H1 (cell line): ENCODE measurements at regions not wholly inside any gene's neighbourhood (a gene's known extent, or its start where the extent isn't known, plus 50 kb on each side); places are given as distances from the start of the nearest gene placed in this dataset.
A peak's percentile ranks its signal among the peaks of the same experiment; 100 is the strongest.

Experiments
- CTCF ChIA-PET: fragments of 300-600 bp; sonication (Branson Sonifier 250); formaldehyde crosslinking; loops from one replicate; lab custom pipeline; 2021; ENCODE audit not compliant: partially characterized antibody; lab: Charles Lee
- POLR2A ChIA-PET: fragments of 300-600 bp; sonication (Branson Sonifier 250); formaldehyde crosslinking; loops from one replicate; lab custom pipeline; 2021; ENCODE audit warnings: inconsistent platforms; ENCODE audit not compliant: partially characterized antibody; lab: Charles Lee
- DNase-seq, 2 experiments: peaks; one replicate each; pipeline versions ENCODE4 v3.0.0 to v3.0.0-alpha.2; 2010 to 2022; ENCODE audit warnings: low spot score in 2 of 2, low read depth in 1 of 2, mixed read lengths in 1 of 2
- FAIRE-seq: peaks from 2 replicates; lab custom pipeline; 2011; peaks lifted over from hg19 to GRCh38; lab: Jason Lieb, UNC
- H2AFZ ChIP-seq: 2 replicates; pipeline ENCODE4 v1.8.1; 2012; ENCODE audit warnings: low read length, inconsistent platforms
- H2AK5ac ChIP-seq: 2 replicates; pipeline ENCODE4 v1.6.1; 2013; ENCODE audit warnings: low read depth, low read length
- H2BK120ac ChIP-seq: replicated peaks from 2 replicates; pipeline ENCODE3; 2013; ENCODE audit warnings: low read depth, low read length, inconsistent platforms
- H2BK12ac ChIP-seq: 2 replicates; pipeline ENCODE4 v1.6.1; 2013; ENCODE audit warnings: low read depth, low read length
- H2BK15ac ChIP-seq: 2 replicates; pipeline ENCODE4 v1.6.1; 2013; ENCODE audit warnings: low read length
- H2BK20ac ChIP-seq: 2 replicates; pipeline ENCODE4 v1.6.1; 2013; ENCODE audit warnings: low read length
- H2BK5ac ChIP-seq: 2 replicates; pipeline ENCODE4 v1.6.1; 2013; ENCODE audit warnings: low read depth, low read length
- H3K14ac ChIP-seq: 2 replicates; pipeline ENCODE4 v1.6.1; 2013; ENCODE audit warnings: inconsistent platforms; ENCODE audit not compliant: insufficient read length
- H3K18ac ChIP-seq: 2 replicates; pipeline ENCODE4 v1.6.1; 2013; ENCODE audit warnings: low read length; ENCODE audit errors: extremely low read depth
- H3K23ac ChIP-seq: 2 replicates; pipeline ENCODE4 v1.6.1; 2013; ENCODE audit warnings: inconsistent platforms; ENCODE audit not compliant: insufficient read length
- H3K23me2 ChIP-seq: 2 replicates; pipeline ENCODE4 v1.6.1; 2013; ENCODE audit warnings: low read depth, low read length
- H3K27ac ChIP-seq: 2 replicates; pipeline ENCODE4 v1.6.1; 2011; ENCODE audit warnings: low read depth, low read length, inconsistent platforms
- H3K27me3 ChIP-seq, 4 experiments: replicated peaks in 1 of 4; 1 replicate in 1 of 4; 2 replicates in 3 of 4; pipeline versions ENCODE4 v1.6.1 to v1.8.1; 2011 to 2013; ENCODE audit warnings: low read length in 3 of 4, mild to moderate bottlenecking in 3 of 4, inconsistent platforms in 2 of 4, mixed read lengths in 2 of 4, moderate library complexity in 1 of 4; ENCODE audit not compliant: control insufficient read depth in 3 of 4, insufficient read depth in 3 of 4; ENCODE audit errors: extremely low read depth in 1 of 4
- H3K36me3 ChIP-seq, 4 experiments: 2 replicates each; pipeline versions ENCODE4 v1.6.1 to v1.8.1; 2011 to 2013; ENCODE audit warnings: mild to moderate bottlenecking in 4 of 4, low read length in 3 of 4, moderate library complexity in 2 of 4, control low read depth in 1 of 4, inconsistent platforms in 1 of 4; ENCODE audit not compliant: insufficient read depth in 4 of 4, control insufficient read depth in 2 of 4
- H3K4ac ChIP-seq: replicated peaks from 2 replicates; pipeline ENCODE3; 2013; ENCODE audit warnings: low read length, low read depth, mixed read lengths, inconsistent platforms; ENCODE audit not compliant: insufficient read length
- H3K4me1 ChIP-seq, 4 experiments: replicated peaks in 1 of 4; 1 replicate in 1 of 4; 2 replicates in 3 of 4; pipeline versions ENCODE4 v1.6.1 to v1.8.1; 2011 to 2013; ENCODE audit warnings: low read length in 3 of 4, inconsistent platforms in 2 of 4, mixed read lengths in 1 of 4; ENCODE audit not compliant: insufficient read depth in 4 of 4, control insufficient read depth in 3 of 4
- H3K4me2 ChIP-seq, 2 experiments: 2 replicates each; pipeline versions ENCODE4 v1.6.1 to v1.8.1; 2011 to 2013; ENCODE audit warnings: low read depth in 2 of 2, low read length in 2 of 2, control low read depth in 1 of 2, inconsistent platforms in 1 of 2, mild to moderate bottlenecking in 1 of 2; ENCODE audit not compliant: insufficient read depth in 1 of 2
- H3K4me3 ChIP-seq, 4 experiments: fragments of 200-600, 300-600 bp in 1 of 4; sonication (generic), shearing (Covaris generic), sonication (Bioruptor Twin) in 1 of 4; 2 replicates each; pipeline versions ENCODE4 v1.5.1 to v1.8.1; 2011 to 2016; ENCODE audit warnings: low read length in 4 of 4, low read depth in 3 of 4, control low read depth in 2 of 4, inconsistent platforms in 2 of 4, mild to moderate bottlenecking in 2 of 4, mixed read lengths in 1 of 4, moderate library complexity in 1 of 4; ENCODE audit not compliant: insufficient read depth in 2 of 4; ENCODE audit errors: extremely low read depth in 1 of 4
- H3K56ac ChIP-seq: replicated peaks from 2 replicates; pipeline ENCODE3; 2013; ENCODE audit warnings: low read depth, mild to moderate bottlenecking, mixed read lengths, low read length, inconsistent platforms; ENCODE audit not compliant: insufficient read length
- H3K79me1 ChIP-seq: 2 replicates; pipeline ENCODE4 v1.6.1; 2013; ENCODE audit warnings: low read depth, low read length, control low read depth
- H3K79me2 ChIP-seq, 2 experiments: 2 replicates each; pipeline versions ENCODE4 v1.6.1 to v1.8.1; 2012 to 2013; ENCODE audit warnings: low read length in 2 of 2, mild to moderate bottlenecking in 2 of 2, inconsistent platforms in 1 of 2; ENCODE audit not compliant: insufficient read depth in 2 of 2, control insufficient read depth in 1 of 2
- H3K9ac ChIP-seq, 4 experiments: replicated peaks in 1 of 4; 1 replicate in 1 of 4; 2 replicates in 3 of 4; pipeline versions ENCODE4 v1.6.1 to v1.8.1; 2011 to 2013; ENCODE audit warnings: low read depth in 3 of 4, low read length in 3 of 4, control low read depth in 2 of 4, mild to moderate bottlenecking in 2 of 4, moderate library complexity in 2 of 4, inconsistent platforms in 1 of 4; ENCODE audit errors: extremely low read depth in 1 of 4
- H3K9me3 ChIP-seq, 2 experiments: 2 replicates each; pipeline versions ENCODE4 v1.6.1 to v1.8.1; 2012 to 2013; ENCODE audit warnings: mild to moderate bottlenecking in 2 of 2, moderate library complexity in 2 of 2, control low read depth in 1 of 2, inconsistent platforms in 1 of 2, low read depth in 1 of 2, low read length in 1 of 2, mixed read lengths in 1 of 2; ENCODE audit not compliant: insufficient read depth in 2 of 2
- H4K20me1 ChIP-seq, 2 experiments: replicated peaks in 1 of 2; 2 replicates each; pipeline versions ENCODE3 to v1.8.1; 2011 to 2013; ENCODE audit warnings: inconsistent platforms in 2 of 2, low read length in 2 of 2, mild to moderate bottlenecking in 1 of 2; ENCODE audit not compliant: insufficient read depth in 2 of 2, control insufficient read depth in 1 of 2
- H4K5ac ChIP-seq: 2 replicates; pipeline ENCODE4 v1.6.1; 2013; ENCODE audit warnings: low read length, low read depth, mixed read lengths, inconsistent platforms; ENCODE audit not compliant: insufficient read length
- H4K8ac ChIP-seq: 2 replicates; pipeline ENCODE4 v1.8.0; 2013; ENCODE audit warnings: mild to moderate bottlenecking, moderate library complexity, low read length, inconsistent platforms; ENCODE audit not compliant: insufficient read depth; ENCODE audit errors: extremely low read depth
- H4K91ac ChIP-seq: replicated peaks from 2 replicates; pipeline ENCODE3; 2013; ENCODE audit warnings: low read length, mixed read lengths, inconsistent platforms; ENCODE audit not compliant: insufficient read length
- ASH2L ChIP-seq: fragments of 200-600, 300-600 bp; sonication (generic); IDR thresholded peaks from one replicate; pipeline ENCODE4 v1.7.1; 2017; ENCODE audit warnings: low read length
- HDAC2 ChIP-seq, 2 experiments: fragments of 300-600 bp in 1 of 2; sonication (generic) in 1 of 2; IDR thresholded peaks; 2 replicates each; pipeline ENCODE4 v1.6.1; 2011 to 2012; ENCODE audit warnings: low read depth in 2 of 2, low read length in 2 of 2, mild to moderate bottlenecking in 2 of 2, moderate library complexity in 2 of 2, borderline replicate concordance in 1 of 2, inconsistent platforms in 1 of 2
- KDM4A ChIP-seq: IDR thresholded peaks from one replicate; pipeline ENCODE4 v1.7.1; 2012; ENCODE audit warnings: low read depth, mild to moderate bottlenecking, moderate library complexity, low read length, inconsistent platforms; ENCODE audit not compliant: severe bottlenecking
- YY1 ChIP-seq: IDR thresholded peaks from 2 replicates; pipeline ENCODE4 v1.6.1; 2011; ENCODE audit warnings: low read depth, mild to moderate bottlenecking, low read length
- WGBS, 2 experiments: shearing (Covaris generic) in 1 of 2; methylation state at CpG; one replicate each; pipeline versions ENCODE4 v1.1.6 to v1.1.7; 2013 to 2015; ENCODE audit warnings: low lambda C conversion rate in 2 of 2, mixed read lengths in 2 of 2, inconsistent platforms in 1 of 2, low coverage in 1 of 2, missing lambda C conversion rate in 1 of 2; ENCODE audit not compliant: insufficient replicate concordance in 2 of 2, insufficient coverage in 1 of 2, insufficient read length in 1 of 2; ENCODE audit errors: extremely low coverage in 1 of 2, missing lambda C conversion rate in 1 of 2; 5-methylcytosine and 5-hydroxymethylcytosine counted together

DNA sequence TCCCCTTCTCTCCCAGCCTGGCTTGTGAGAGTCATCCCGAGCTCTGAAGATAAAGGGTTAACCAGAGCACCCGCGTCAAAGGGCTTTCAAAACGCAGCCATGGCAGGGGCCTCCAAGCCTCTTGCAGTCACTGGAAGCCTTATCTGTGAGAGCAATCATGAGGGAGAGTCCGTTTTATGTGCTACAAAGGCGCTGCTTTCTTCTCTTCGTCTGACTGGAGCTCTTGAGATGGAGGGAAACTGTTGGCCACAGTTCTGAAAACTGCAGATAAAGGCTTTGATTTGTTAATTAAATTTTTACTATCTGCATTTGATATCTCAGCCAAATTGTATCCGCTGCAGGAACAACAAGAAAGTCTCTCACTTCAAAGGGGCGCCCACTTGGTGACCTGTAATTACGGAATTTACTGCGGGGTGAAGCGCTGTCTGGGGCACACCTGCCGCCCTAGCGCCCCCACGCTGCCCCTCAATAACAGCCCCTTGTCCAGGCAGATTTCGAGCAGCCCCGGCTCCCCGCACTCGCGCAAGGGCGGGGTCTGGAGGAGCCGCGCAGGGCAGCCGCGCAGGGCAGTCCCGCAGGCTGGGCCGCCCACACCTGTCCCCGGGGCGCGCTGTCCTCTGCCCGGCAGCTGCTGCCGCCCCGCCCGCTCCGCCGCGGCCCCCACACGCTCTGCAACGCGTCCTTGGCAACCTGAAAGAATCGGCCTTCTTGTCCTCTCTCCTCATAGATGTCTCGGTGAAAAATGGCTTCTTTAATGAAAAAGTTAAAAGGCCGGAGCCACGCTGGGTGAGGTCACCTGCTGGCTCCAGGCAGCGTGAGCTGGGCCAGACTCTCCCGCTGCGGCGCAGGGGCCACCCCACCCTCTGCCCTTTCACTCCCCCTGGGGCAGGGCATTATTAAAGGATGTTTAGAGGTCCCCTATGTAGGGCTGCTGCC lies 217.9 kb downstream of the VAPA start:
- Histone ChIP-seq H2BK12ac (0 out of 2 replicates have a peak overlapping the region, but pooled peaks have one; percentile 32), H3K23ac (no peak overlapping the region), H3K79me1 (no peaks in the 10 kb centered on the region), H3K27ac (no peak overlapping the region), H3K4me1 (peaks cover 0 to 6% (median 1%) of the 10 kb centered on the region in 4 experiments; a peak in 3 of 7 replicates), H3K4me2 (peak overlapping the region; percentile 64 to 76), H3K9me3 (no peaks in the 10 kb centered on the region), H2BK5ac (no peak overlapping the region), H4K91ac (peak overlapping the region; percentile 46), H3K4ac (no peak overlapping the region), H4K20me1 (no peaks in the 10 kb centered on the region), H3K79me2 (no peaks in the 10 kb centered on the region), H4K8ac (peak overlapping the region; percentile 45; the same call in 1 of the 2 replicates), H3K27me3 (peaks cover 0 to 10% (median 0%) of the 10 kb centered on the region in 4 experiments; a peak in 4 of 7 replicates), H2AK5ac (no peak overlapping the region), H4K5ac (no peak overlapping the region), H3K4me3 (peak overlapping the region; percentile 33 to 65 (median 52)), H2BK120ac (no peak overlapping the region), H3K18ac (no peak overlapping the region), H3K56ac (no peak overlapping the region), H2BK20ac (no peak overlapping the region), H2BK15ac (no peak overlapping the region), H2AFZ (peak overlapping the region; percentile 87), H3K36me3 (no peaks in the 10 kb centered on the region), H3K9ac (no peak overlapping the region), H3K23me2 (peaks cover 7% of the 10 kb centered on the region), H3K14ac (no peak overlapping the region)
- WGBS, 2 experiments: 3% methylated on average over 47 of the region's 48 CpGs; no CpG with 5 or more reads in 1 of the 2 experiments
- DNase-seq (peak in 1 of 2 experiments; percentile 60), FAIRE-seq (peak; percentile 42)
- ChIA-PET CTCF (interaction anchor here (0.8 to 1.7 kb wide), 5 partner anchors 9 to 278 kb away, joined by 3 to 4 read pairs (median 4); no protein-coding TSS in a partner anchor), POLR2A (no interaction called here)
- peak; percentile 59 for TF ChIP-seq ASH2L
- no peak for TF ChIP-seq HDAC2 (IDR thresholded peaks at IDR 0.05; ENCODE audit: borderline replicate concordance in 1 of 2, low read depth in 2 of 2, low read length in 2 of 2)
- peak; percentile 64 for TF ChIP-seq KDM4A
- 0 out of 2 replicates have a peak, but pooled peaks have one; percentile 30 for TF ChIP-seq YY1
